ENCODE measurements at regions not wholly inside any gene's neighbourhood (a gene's known extent, or its start where the extent isn't known, plus 50 kb on each side); places are given as distances from the start of the nearest gene placed in this dataset.

DNA sequence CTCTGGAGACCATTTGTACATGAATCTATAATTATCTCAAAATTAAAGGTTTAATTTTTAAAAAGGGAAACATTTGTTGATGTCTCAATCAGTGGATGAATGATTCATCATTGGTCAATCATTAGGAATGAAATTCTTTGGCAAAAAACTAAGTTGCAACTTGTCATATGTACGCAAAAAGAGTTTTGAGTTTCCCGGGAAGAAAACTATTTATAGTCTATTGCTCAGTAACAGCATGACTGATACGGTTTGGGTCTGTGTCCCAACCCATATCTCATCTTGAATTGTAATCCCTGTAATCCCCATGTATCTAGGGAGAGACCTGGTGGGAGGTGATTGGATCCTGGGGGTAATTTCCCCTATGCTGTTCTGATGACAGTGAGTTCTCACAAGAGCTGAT is 765.8 kb upstream of the ROBO1 start:
- DNase-seq (ENCODE audit: low spot score) = no peak
- TF ChIP-seq, protein P1, sequence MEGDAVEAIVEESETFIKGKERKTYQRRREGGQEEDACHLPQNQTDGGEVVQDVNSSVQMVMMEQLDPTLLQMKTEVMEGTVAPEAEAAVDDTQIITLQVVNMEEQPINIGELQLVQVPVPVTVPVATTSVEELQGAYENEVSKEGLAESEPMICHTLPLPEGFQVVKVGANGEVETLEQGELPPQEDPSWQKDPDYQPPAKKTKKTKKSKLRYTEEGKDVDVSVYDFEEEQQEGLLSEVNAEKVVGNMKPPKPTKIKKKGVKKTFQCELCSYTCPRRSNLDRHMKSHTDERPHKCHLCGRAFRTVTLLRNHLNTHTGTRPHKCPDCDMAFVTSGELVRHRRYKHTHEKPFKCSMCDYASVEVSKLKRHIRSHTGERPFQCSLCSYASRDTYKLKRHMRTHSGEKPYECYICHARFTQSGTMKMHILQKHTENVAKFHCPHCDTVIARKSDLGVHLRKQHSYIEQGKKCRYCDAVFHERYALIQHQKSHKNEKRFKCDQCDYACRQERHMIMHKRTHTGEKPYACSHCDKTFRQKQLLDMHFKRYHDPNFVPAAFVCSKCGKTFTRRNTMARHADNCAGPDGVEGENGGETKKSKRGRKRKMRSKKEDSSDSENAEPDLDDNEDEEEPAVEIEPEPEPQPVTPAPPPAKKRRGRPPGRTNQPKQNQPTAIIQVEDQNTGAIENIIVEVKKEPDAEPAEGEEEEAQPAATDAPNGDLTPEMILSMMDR (IDR thresholded peaks at IDR 0.05; ENCODE audit: extremely low read depth, insufficient read depth, missing control alignments) = no peak
- in situ Hi-C loops (cut with MboI; ENCODE audit: low pct_unique_long_range_greater_than_20kb, low sequenced_read_pairs, unreplicated experiment) = no loop called here

DNA sequence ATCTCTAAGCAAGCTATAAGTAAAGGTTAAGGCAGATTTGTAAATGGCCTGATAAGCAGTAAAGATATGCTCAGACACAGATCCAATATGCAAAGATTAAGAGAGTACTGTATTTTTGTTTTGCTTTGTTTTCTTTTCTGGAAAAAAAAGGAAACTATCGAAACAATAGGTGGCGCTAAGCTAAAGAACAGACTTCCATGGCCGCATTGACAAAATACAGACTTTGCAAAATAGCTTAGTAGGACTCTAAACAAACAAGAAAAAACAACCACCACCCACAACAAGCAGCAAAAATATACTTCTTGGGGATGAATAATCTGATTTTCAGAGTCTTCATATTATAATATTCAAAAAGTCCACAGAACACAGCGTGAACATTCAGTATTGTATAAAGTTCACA is 758.4 kb upstream of the ROBO1 start:
- no peak for DNase-seq (ENCODE audit: low spot score)
- in situ Hi-C loops (cut with MboI; ENCODE audit: low pct_unique_long_range_greater_than_20kb, low sequenced_read_pairs, unreplicated experiment) = no loop called here
- TF ChIP-seq, protein P1 (IDR thresholded peaks at IDR 0.05; ENCODE audit: extremely low read depth, insufficient read depth, missing control alignments) = peak; percentile 36

DNA sequence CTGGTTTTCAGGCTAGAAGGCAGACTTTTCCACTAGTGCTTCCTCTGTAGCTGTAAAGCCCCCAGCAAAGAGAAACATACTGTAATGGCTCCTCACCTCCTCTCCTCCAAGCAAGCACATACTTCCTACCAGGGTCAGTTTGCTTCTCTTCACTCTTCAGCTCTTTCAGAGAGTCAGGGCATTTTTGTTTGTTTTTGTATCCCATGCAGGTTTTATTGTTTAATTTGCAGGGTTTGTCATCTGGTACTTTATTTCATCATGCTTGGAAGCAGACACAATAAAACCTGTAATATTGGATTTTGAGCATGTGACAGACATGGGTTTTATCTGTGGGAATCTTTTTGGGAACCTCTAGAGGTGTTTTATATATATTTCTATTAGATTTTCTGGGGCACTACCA is 753.3 kb upstream of the ROBO1 start:
- in situ Hi-C loops (cut with MboI; ENCODE audit: low pct_unique_long_range_greater_than_20kb, low sequenced_read_pairs, unreplicated experiment) = no loop called here
- TF ChIP-seq, protein P1 (IDR thresholded peaks at IDR 0.05; ENCODE audit: extremely low read depth, insufficient read depth, missing control alignments) = no peak
- DNase-seq (ENCODE audit: low spot score) = no peak

DNA sequence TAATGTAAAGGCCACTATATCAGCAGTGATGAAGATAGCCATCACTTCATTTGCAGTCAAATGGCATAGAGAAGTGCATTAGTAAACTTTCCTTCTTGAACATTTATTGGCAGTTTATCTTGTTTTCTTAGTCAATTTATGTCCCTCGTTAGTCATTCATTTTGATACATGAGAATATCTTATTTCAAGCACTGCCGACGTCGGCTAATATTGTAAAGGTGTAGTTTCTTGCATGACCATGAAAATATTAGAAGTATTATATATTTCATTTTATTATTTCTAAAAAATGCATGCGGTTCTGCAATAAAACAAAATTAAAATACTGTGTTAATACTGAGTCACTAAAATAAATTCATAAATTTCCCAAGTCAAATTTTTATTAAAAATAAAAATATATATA is 751.6 kb upstream of the ROBO1 start:
- in situ Hi-C loops (cut with MboI; ENCODE audit: low pct_unique_long_range_greater_than_20kb, low sequenced_read_pairs, unreplicated experiment) = no loop called here
- no peak for DNase-seq (ENCODE audit: low spot score)
- TF ChIP-seq, protein P1 (IDR thresholded peaks at IDR 0.05; ENCODE audit: extremely low read depth, insufficient read depth, missing control alignments) = no peak

DNA sequence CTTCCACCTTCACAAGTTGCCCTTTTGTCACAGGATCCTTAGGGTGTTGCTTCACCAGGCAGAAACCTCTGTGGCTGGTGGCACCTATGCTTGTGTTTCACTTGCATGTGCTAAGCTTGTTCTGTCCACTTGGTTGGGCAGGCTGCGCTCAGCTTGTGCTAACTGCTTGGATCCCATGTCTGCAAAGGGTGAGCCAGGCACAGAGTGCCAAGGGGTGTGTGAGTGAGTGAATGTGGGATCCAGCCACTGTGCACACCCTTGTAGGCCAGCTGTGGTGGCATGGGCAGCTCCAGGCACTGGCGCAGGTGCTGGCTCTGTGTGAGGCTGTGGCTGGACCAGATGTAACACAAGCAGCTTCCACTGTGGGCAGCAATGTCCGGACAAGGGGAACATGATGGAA is 728.7 kb upstream of the ROBO1 start:
- TF ChIP-seq, protein P1 (IDR thresholded peaks at IDR 0.05; ENCODE audit: extremely low read depth, insufficient read depth, missing control alignments) = no peak
- in situ Hi-C loops (cut with MboI; ENCODE audit: low pct_unique_long_range_greater_than_20kb, low sequenced_read_pairs, unreplicated experiment) = no loop called here
- DNase-seq (ENCODE audit: low spot score) = no peak

DNA sequence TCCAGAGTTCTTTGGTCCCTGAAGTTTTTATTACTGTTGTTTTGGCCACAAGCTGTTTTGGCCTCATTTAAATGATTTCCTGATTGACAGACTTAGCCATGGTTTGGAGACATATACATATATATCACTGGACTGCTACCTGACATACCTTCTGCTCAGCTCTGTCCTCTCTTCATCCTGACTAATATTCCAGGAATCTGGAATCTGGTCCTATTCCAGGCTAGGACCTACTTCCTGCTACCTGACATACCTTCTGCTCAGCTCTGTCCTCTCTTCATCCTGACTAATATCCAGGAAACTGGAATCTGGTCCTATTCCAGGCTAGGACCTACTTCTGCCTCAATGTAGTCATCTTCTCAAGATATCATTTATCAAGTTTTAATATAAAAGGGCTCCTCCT is 724.4 kb upstream of the ROBO1 start:
- TF ChIP-seq, protein P1 (IDR thresholded peaks at IDR 0.05; ENCODE audit: extremely low read depth, insufficient read depth, missing control alignments) = no peak
- no peak for DNase-seq (ENCODE audit: low spot score)
- in situ Hi-C loops (cut with MboI; ENCODE audit: low pct_unique_long_range_greater_than_20kb, low sequenced_read_pairs, unreplicated experiment) = no loop called here

DNA sequence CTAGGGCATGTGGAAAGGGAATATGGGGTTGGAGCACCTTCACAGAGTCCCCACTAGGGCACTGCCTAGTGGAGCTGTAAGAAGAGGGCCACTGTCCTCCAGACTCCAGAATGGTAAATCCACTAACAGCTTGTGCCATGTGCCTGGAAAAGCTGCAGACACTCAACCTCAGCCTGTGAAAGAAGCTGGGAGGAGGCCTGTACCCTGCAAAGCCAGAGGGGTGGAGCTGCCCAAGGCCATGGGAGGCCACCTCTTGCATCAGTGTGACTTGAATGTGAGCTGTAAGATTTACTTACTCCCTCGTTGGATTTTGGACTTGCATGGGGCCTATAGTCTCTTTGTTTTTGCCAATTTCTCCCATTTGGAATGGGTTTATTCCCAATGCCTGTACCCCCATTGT is 705.2 kb upstream of the ROBO1 start:
- TF ChIP-seq, protein P1 (IDR thresholded peaks at IDR 0.05; ENCODE audit: extremely low read depth, insufficient read depth, missing control alignments) = no peak
- DNase-seq (ENCODE audit: low spot score) = no peak
- in situ Hi-C loops (cut with MboI; ENCODE audit: low pct_unique_long_range_greater_than_20kb, low sequenced_read_pairs, unreplicated experiment) = no loop called here
